GM06990 (cell line): ENCODE measurements at regions not wholly inside any gene's neighbourhood (a gene's known extent, or its start where the extent isn't known, plus 50 kb on each side); places are given as distances from the start of the nearest gene placed in this dataset.
A peak's percentile ranks its signal among the peaks of the same experiment; 100 is the strongest.

Experiments
- DNase-seq: peaks from one replicate; pipeline ENCODE4 v3.0.0-alpha.2; 2011; ENCODE audit not compliant: insufficient read length; ENCODE audit errors: extremely low read depth
- H3K27me3 ChIP-seq: replicated peaks from 2 replicates; pipeline ENCODE4 v1.6.0; 2011; ENCODE audit warnings: low read length; ENCODE audit not compliant: control insufficient read depth, insufficient read depth
- H3K36me3 ChIP-seq: 2 replicates; pipeline ENCODE4 v1.5.1; 2011; ENCODE audit warnings: low read length; ENCODE audit not compliant: control insufficient read depth, insufficient read depth
- H3K4me3 ChIP-seq: replicated peaks from 2 replicates; pipeline ENCODE4 v1.5.1; 2011; ENCODE audit warnings: low read depth, mild to moderate bottlenecking, control low read depth, low read length
- TF ChIP-seq, protein P1 (sequence below): IDR thresholded peaks from 2 replicates; pipeline ENCODE4 v1.5.1; 2011; ENCODE audit warnings: low read length, control low read depth, mild to moderate bottlenecking, inconsistent platforms; ENCODE audit not compliant: insufficient read depth, poor library complexity, severe bottlenecking

DNA sequence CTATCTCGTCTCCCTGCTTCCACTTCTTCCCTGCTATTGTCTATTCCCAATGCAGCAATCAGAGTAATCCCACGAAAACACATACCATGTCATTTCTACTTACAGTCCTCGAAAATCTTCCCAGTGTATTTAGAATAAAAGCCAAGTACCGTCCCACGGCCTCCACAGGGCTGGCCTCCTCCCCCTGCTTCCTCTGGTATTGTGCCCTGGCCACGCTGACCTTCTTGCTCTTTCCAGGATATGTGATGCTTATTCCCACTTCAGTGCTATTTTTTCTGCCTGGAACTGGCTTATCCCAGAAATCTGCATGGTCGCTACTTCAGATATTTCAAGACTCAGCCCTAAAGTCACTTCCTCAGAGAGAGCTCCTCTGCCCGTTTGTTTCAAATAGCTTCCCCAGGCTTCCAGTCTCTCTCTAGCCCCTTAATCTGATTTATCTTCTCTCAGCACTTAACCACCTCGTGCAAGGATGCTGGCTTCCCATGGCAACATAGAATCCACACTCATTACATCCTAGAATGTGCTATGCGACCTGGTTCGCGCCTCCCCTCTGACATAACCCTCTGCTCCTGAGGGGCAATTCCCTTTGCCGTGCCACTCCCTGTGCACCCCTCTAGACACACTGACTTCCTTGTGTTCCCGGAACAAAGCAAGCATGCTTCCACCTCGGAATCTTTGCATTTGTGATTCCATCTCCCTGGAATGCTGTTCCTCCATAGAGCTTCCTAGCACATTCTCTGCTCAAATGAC is 365.9 kb downstream of the ZSWIM6 start:
- DNase-seq: no peak
- Histone ChIP-seq H3K27me3 (no peaks in the 10 kb centered on the region), H3K4me3 (no peak overlapping the region), H3K36me3 (no peaks in the 10 kb centered on the region)
- TF ChIP-seq, protein P1, sequence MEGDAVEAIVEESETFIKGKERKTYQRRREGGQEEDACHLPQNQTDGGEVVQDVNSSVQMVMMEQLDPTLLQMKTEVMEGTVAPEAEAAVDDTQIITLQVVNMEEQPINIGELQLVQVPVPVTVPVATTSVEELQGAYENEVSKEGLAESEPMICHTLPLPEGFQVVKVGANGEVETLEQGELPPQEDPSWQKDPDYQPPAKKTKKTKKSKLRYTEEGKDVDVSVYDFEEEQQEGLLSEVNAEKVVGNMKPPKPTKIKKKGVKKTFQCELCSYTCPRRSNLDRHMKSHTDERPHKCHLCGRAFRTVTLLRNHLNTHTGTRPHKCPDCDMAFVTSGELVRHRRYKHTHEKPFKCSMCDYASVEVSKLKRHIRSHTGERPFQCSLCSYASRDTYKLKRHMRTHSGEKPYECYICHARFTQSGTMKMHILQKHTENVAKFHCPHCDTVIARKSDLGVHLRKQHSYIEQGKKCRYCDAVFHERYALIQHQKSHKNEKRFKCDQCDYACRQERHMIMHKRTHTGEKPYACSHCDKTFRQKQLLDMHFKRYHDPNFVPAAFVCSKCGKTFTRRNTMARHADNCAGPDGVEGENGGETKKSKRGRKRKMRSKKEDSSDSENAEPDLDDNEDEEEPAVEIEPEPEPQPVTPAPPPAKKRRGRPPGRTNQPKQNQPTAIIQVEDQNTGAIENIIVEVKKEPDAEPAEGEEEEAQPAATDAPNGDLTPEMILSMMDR: no peak

DNA sequence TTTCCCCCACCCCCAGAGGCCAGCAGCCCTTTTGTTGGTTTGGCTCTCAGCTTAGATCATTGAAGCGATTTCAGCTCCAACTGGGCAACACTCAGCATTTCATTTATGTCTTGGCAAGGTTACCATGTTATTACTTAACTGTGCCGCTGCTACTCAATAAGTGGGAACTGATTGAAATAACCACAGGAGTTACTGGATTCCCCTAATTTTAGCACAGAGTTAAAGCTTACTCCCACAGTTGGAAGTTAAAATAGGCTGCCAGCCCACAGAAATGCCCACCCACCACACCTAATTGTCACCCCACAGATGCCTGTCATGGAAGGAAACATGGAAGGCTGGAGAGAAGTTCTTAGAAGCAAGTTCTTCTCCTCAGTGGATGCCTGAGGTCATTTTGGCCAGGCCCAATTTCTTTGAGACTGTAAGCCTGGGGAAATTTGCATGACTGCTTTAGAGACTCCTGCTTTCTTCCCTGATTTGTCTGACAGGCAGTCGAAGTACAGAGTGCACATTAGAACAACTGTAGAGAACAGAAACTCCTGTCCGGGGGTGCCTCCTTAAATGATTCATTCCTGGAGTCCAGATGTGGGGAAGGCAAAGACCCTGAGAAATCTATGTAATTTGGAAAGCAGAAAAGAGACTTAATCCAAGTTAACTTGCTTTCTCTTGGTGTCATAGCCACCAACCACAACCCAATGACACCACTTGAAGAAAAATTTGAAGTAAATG is 370.0 kb downstream of the ZSWIM6 start:
- DNase-seq: peak; percentile 14
- H3K4me3 ChIP-seq: no peak overlapping the region
- TF ChIP-seq, protein P1: no peak
- H3K36me3 ChIP-seq: no peaks in the 10 kb centered on the region
- H3K27me3 ChIP-seq: no peaks in the 10 kb centered on the region; the same call in 1 of the 2 replicates

DNA sequence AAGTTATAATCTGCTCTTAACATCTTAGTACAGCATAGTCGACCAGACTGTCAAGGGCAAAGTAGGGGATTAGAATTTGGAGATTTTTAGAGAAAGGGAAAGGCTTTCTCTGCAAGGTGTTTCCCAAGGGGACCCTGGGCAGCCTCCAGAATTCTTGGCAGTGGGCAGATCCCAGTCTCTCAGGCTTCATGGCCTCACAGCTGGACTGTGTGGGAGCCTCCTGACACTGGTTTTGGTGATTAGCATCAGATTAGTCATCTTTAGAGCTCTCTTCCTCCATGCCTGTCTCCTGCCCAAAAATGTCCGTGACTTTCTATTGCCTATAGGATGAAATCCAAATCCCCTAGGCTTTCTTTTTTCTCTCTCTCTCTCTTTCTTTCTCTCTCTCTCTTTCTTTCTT is 370.7 kb downstream of the ZSWIM6 start:
- TF ChIP-seq, protein P1: no peak

DNA sequence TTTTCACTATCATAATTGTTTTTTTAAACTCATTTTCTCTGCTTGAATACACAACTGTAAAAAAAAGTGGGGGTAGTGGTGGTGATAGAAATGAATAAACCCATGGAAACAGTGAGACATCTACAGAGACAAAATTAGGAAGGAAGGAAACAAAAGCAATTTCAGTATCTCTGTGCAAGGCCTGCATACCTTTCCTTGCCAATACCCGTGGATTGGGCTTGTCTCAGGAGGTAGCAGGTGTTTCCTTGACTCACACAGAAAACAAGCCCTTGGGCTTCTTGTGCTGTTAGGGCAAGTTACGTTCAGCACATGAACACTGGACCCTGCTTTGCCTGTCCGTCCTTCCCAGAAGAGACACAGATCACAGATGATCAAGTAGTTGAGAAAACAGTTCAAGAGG is 372.2 kb downstream of the ZSWIM6 start:
- Histone ChIP-seq H3K36me3 (no peaks in the 10 kb centered on the region), H3K27me3 (no peaks in the 10 kb centered on the region; the same call in 1 of the 2 replicates), H3K4me3 (no peak overlapping the region)
- DNase-seq: peak; percentile 13
- TF ChIP-seq, protein P1: no peak

More for the DNA sequence above, 370.7 kb downstream of the ZSWIM6 start:
- Histone ChIP-seq H3K4me3 (no peak overlapping the region), H3K27me3 (no peaks in the 10 kb centered on the region; the same call in 1 of the 2 replicates), H3K36me3 (no peaks in the 10 kb centered on the region)
- DNase-seq: no peak

DNA sequence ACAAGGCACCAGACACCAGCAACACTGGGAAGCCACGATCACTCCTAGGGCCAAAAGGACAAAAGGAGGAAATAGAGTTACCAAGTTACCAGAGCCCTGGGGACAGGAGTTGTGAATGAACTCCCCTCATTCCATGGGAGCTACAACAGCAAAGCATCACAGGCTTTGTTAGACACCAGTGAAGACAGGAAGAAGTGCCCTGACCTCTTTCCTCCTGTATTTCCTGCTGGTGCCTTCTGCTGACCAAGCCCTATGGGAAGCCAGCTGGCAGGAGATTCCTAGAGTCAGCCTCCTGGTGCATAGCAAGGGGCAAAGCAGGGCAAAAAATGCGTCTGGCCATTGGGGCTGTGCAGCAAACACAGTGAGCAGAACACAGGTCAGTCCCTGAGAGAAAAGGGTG is 374.7 kb downstream of the ZSWIM6 start:
- no peak for DNase-seq
- no peak overlapping the region for H3K4me3 ChIP-seq
- H3K27me3 ChIP-seq: no peaks in the 10 kb centered on the region; the same call in 1 of the 2 replicates
- H3K36me3 ChIP-seq: no peaks in the 10 kb centered on the region
- TF ChIP-seq, protein P1: no peak
